Fibroblast of skin of scalp (primary cell): ENCODE measurements at regions not wholly inside any gene's neighbourhood (a gene's known extent, or its start where the extent isn't known, plus 50 kb on each side); places are given as distances from the start of the nearest gene placed in this dataset.

ENCODE experiments used
- DNase-seq: peaks from one replicate; pipeline ENCODE4 v3.0.0-alpha.2; 2013

GRCh38 chr22:47781024-47781423 is 1018.6 kb downstream of the TBC1D22A start:
- DNase-seq, result no peak

DNA sequence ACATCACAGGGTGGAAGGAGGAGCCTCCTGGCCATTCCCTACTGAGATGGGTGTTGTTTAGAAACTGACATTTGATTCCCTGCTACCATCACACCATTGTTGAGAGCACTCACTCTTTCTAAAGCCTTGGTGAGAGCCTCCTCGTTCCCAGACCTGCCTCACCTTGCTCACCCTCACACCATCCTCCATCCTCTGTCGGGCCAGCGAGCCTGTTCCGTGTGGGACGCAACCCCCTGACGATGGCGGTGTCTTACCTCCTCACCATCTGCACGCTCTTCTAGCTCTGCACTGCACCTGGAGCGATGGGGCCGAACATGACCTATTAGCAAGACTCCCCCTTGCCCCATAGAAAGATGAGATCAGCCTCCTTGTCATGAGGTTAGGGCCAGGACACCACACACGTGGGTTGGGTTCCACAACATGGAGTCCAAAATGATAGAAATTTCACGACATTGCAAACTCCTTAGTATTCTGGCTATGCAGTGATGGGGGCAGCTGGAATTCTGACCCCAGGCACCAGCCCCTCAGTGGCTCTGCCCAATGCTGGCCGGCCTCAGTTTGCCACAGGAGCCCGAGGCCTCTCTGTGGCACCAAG is 1017.9 kb downstream of the TBC1D22A start:
- no peak for DNase-seq

DNA sequence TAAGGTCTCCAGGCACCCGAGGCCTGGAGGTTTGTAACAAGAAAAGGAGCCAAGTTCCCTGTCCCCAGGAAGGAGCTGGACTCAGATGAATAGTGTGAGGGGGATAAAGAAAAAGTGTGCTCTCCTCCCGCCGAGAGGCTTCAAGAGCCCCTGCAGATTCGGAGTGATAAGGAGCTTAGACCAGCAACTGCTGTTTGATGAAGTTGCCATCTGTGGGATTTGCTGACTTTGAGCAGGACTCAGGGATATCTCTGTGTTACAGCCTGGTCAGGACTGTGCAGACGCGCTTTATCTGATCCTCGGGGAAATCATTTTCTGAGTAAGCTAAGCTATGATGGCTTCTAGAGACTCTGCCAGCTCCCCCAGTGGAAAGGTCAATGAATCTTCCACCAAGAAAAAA is 1017.0 kb downstream of the TBC1D22A start:
- DNase-seq, result no peak

DNA sequence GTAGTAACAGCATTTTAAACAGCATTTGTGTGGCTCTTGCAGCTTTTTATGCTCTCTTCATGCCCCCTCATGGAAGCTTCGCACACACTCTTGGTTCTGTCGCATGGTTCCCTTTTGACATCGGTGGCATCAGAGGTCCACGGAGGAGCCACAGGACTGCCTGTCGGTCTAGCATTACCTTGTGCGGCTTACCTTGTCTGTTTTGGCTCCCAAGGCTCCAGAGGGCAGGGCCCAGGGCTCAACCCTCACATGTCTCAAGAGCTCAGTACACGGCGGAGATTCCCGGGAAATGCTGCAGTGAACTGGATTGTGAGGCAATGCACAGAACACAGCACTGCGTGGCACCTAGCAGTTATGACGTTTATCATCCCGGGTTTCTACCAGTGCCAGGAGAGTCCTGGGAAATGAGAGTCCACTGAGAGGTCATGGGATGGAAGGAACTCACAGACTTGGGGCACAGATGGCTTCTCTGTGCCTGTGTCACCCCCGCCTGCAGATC is 1015.8 kb downstream of the TBC1D22A start:
- DNase-seq, result no peak

GRCh38 chr22:47777426-47777825 is 1015.0 kb downstream of the TBC1D22A start:
- DNase-seq, result no peak

DNA sequence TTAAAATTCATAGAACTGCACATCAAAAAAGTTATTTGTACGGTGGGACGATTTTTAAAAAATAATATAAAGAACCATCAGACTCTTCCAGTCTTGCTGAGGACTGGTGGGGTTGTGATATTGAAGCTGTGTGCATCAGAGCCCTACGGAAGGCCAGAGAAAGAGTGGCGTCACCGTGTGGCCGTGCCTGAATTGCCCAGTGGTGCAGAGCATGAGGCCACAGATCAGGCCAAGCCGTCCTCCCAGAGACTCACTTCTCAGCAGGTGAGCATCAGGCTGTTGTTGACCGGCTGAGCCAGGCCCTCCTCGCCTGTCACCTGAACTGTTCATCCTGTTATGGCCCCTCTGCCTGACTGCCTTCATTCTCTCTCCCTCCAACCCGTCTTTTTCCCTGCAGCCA is 1013.9 kb downstream of the TBC1D22A start:
- DNase-seq, result no peak

DNA sequence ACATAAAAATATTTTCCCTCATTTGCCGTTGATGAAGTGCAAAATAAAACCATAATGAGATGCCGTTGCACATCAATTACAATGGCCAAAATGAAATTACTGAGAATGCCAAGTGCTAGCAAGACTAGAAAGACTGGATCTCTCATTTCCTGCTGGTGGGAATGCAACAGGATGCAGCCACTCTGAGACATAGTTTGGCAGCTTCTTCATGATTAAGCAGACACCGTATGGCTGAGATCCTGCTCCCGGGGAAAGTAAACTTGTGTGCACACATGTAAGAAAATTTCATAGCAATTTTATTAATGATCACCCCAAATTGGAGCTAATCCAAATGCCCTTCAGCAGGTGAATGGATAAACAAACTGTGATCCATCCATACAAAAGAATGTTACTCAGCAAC is 1013.2 kb downstream of the TBC1D22A start:
- DNase-seq, result no peak

DNA sequence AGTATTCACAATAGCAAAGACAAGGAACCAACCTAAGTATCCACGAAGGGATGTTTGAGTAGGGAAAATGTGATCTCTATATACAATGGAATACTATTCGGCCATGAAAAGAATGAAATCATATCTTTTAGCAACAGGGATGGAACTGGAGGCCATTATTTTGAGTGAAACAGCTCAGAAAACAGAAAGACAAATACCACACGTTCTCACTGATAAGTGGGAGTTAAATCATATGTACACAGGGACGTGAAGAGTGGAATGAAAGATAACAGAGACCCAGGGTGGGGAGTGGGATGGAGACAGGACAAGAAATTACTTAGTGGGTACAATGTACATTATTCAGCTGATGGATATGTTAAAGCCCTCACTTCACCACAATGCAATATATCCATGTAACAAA is 1012.7 kb downstream of the TBC1D22A start:
- no peak for DNase-seq

- DNase-seq, result no peak
Measured at GRCh38 chr22:47773635-47774034, 1011.2 kb downstream of the TBC1D22A start.

- no peak for DNase-seq
Measured at GRCh38 chr22:47772864-47773263, 1010.4 kb downstream of the TBC1D22A start.

GRCh38 chr22:47769652-47770051 is 1007.2 kb downstream of the TBC1D22A start:
- DNase-seq, result no peak

DNA sequence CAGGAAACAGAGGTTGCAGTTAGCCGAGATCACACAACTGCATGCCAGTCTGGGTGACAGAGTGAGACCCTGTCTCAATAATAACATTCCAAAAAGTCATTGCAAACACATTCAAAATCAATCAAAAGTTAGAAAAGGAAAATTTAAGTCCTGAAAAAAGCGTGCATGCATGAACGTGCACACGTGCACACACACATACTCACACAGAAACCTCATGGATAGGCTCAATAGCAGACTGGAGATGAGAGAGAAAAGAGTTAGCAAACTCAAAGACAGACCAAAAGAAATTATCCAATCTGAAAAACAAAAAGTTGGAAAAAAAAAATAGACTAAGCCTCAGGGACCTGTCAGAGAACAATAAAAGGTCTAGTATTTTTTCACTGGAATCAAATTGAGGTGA is 1005.6 kb downstream of the TBC1D22A start:
- no peak for DNase-seq

DNA sequence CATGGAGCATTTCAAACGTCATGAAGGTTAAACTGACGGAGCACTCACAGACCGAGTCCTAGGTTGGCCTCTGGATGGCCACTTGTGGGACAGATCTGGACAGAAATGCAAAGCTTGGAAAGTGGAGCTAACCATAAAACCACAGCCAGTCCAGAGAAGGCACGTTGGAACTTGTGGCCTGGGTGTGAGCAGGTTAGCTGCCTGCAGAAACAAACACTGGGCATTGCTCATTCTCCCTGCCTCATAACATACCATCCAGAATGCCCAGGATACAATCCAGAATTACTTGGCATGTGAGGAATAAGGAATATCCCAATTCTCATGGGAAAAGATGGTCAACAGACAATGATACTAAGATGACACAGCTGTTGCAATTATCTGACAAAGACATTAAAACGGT is 1005.0 kb downstream of the TBC1D22A start:
- DNase-seq, result no peak

GRCh38 chr22:47765757-47766156 is 1003.3 kb downstream of the TBC1D22A start:
- no peak for DNase-seq

DNA sequence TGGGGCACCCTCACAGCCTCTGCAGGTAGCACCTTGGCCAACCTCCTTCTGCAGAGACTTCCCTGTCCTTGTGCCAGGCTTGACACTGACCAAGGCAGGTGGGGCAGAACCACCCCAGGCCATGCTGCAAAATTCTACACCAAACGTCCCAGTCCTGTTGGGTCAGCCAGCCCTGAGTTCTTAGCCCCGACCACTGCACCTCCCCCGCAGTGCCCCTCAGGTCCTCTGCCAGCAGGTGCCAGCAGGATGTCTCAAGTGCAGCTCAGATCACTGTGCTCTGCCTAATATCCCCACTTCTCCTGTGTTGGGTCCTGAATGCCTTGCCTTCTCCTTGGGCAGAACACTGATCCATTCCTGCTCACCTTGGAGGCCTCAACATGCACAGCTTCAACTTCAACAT is 999.7 kb downstream of the TBC1D22A start:
- no peak for DNase-seq

DNA sequence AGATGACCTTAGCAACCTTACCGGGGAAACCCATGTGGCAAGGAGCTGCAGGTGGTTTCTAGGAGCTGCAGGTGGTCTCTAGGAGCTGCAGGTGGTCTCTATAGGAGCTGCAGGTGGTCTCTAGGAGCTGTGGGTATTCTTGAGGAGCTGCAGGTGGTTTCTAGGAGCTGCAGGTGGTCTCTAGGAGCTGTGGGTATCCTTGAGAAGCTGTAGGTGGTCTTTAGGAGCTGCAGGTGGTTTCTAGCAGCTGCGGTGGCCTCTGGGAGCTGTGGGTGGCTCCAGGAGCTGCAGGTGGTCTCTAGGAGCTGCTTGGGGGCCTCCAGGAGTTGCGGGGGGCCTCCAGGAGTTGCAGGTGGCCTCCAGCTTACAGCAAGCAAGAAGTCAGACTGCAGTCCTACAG is 997.5 kb downstream of the TBC1D22A start:
- DNase-seq, result no peak

- DNase-seq, result no peak
Measured at GRCh38 chr22:47757741-47758140, 995.3 kb downstream of the TBC1D22A start.

DNA sequence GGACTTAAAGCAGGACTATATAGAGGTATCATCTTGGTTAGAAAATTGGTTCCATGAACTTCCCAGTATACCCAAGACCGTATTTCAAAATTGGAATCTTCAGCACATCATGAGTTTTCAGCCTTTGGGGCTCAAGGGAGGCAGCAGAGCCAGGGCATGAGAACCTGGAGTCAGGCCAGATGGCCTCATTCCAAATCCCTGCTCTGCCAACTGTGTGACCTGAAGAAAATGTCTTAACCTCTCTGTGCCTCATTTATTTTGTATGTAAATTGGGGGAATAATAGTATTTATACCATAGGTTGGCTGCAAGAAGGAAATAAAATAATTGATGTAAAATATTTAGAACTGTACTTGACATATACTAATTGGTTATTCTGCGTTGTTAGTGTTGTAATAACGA is 987.6 kb downstream of the TBC1D22A start:
- no peak for DNase-seq

DNA sequence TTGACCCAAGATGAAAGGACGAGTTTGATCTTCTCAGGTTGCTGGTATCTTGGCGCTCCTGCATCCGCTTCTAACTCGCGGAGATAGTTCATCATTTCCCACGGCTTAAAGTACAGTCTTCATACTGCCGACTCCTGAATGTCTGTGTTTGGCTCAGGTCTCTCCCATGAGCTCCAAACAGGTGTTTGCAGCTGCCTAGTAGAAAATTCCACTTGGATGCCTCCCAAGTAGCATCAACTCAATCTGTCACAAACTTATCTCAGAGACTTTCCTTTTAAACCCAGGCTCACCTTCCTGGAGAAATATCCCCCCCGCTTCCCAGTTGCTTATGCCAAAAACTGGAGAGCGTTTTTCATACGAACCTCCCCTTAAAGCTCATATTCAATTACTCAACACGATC is 986.5 kb downstream of the TBC1D22A start:
- no peak for DNase-seq

- DNase-seq, result no peak
Measured at GRCh38 chr22:47748271-47748670, 985.8 kb downstream of the TBC1D22A start.

DNA sequence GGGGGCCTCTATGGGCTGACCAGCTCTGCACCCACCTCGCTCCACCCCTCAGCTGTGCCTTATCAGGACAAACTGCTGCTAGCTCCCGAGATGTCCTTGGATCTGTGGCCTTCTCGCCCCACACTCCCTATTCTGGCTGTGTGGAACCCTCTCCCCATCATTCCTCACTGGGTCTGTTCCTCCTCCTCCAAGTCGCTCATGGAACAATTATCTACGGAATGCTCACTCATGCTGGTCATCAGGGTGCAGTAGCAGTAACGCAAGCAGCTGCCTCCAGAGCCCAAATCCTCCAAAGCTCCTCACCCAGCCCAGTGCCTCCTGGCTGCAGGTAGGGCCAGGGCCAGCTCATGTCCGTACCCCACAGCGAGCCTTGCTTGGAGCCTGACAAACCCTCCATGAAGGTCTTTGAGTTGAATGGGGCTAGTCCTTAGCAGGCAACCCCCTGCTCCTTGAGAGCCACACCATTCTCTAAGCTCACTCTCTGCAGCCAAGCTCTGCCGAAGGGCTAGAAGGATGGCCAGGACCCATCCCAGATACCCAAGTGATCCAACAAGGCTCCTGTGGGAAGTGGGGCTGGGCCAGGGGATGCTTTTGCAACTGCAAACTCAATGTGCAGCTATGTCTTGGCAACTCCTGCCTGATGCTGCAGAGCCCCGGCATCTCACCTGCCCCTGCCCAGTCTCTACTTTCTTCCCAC is 977.8 kb downstream of the TBC1D22A start:
- no peak for DNase-seq

GRCh38 chr22:47739291-47740015 is 977.0 kb downstream of the TBC1D22A start:
- no peak for DNase-seq

- DNase-seq, result no peak
Measured at GRCh38 chr22:47738472-47739013, 976.1 kb downstream of the TBC1D22A start.
